ENCODE measurements at regions not wholly inside any gene's neighbourhood (a gene's known extent, or its start where the extent isn't known, plus 50 kb on each side); places are given as distances from the start of the nearest gene placed in this dataset.
"Not testable (repeated sequence)": the region's sequence is repeated elsewhere in the genome, so short reads cannot be mapped to it uniquely, and the experiment has no call there.

DNA sequence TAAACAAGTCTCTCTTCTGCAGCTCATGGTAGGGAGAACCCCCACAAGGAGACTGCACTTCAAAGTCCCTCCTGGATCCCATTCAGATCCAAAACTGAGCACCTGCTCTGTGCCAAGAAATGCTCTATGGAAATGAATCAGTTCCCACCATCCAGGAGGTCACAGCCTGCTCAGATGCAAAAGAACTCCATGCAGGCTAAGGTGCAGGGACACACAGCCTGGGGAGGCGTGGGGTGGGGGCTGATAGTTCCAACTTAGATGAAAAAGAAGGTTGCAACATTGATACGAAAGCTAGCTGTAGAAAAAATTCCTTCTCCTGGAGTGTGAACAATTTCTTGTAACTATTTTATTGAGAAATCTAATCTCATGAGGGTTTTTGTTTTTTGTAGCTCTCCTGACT is 111.0 kb upstream of the TMEM170B start:
- ATAC-seq, result no peak

- ATAC-seq, result no peak
Measured at GRCh38 chr6:11425876-11426275, 111.7 kb upstream of the TMEM170B start.

GRCh38 chr6:11425431-11425871 is 112.1 kb upstream of the TMEM170B start:
- no peak for ATAC-seq

DNA sequence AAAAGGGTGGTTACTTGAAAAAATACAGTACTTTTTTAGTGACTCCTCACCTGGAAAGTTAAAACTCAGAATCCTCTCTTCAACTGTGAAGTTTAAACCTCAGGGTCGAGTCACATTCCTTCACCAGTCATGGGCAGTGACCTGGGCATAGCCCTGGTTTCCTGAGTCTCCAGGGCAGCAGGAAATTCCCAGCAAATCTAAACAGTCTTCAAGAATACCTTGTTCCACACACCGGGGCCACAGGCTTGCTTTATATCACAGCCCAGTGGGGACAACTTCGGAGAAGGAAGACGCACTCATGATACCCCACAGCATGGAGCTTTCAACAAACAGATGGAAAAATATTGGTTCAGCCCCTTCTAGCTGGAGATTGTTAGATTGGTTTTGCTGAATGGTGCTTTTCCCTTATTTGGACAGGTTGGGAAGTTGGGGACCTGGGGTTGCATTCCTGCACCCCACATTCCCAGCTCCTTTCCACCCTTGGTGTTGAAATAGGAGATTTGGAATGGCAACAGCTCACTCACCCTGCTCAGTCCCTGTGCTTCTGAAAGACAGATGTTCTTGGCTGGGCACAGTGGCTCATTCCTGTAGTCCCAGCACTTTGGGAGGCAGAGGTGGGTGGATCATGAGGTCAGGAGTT is 113.0 kb upstream of the TMEM170B start:
- ATAC-seq, result peak; percentile 32

- ATAC-seq, result peak; percentile 43
Measured at GRCh38 chr6:11423667-11424066, 113.9 kb upstream of the TMEM170B start.

DNA sequence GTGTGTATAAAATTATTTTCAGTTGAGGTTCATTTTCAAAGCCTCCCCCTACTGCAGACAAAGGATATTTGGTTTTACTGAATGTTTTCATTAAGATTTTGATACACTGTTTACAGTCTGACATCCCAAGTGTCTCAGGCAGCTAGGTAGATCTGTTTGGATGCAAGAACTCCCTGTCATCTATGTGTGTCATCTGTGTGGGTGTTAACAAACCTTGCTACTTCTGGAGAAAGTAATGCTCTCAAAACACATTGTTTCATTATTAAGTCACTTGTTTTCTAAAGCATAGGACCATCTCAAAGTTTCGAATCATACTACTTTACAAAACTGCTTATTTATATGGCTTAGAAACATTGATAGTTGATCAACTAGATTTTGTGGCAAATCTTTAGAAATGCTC is 114.5 kb upstream of the TMEM170B start:
- ATAC-seq, result no peak

- no peak for ATAC-seq
Measured at GRCh38 chr6:11419763-11420453, 117.6 kb upstream of the TMEM170B start.

- ATAC-seq, result no peak
Measured at GRCh38 chr6:11418290-11418905, 119.2 kb upstream of the TMEM170B start.

GRCh38 chr6:11416936-11417576 is 120.5 kb upstream of the TMEM170B start:
- peak; percentile 14 for ATAC-seq

GRCh38 chr6:11416099-11416935 is 121.2 kb upstream of the TMEM170B start:
- ATAC-seq, result not testable (repeated sequence)

DNA sequence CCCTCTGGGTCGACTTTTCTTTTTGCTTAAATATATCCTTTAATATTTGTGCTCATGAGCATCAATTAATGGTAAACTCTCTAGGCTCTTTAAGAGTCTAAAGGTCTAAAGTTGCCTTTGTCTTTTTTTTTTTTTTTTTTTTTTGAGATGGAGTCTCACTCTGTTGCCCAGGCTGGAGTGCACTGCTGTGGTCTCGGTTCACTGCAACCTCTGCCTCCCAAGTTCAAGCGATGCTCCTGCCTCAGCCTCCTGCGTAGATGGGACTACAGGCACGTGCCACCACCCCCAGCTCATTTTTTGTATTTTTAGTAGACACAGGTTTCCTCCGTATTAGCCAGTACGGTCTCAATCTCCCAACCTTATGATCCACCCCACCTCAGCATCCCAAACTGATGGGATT is 122.0 kb upstream of the TMEM170B start:
- ATAC-seq, result no peak

- peak; percentile 97 for ATAC-seq
Measured at GRCh38 chr6:11414176-11414963, 123.2 kb upstream of the TMEM170B start.

DNA sequence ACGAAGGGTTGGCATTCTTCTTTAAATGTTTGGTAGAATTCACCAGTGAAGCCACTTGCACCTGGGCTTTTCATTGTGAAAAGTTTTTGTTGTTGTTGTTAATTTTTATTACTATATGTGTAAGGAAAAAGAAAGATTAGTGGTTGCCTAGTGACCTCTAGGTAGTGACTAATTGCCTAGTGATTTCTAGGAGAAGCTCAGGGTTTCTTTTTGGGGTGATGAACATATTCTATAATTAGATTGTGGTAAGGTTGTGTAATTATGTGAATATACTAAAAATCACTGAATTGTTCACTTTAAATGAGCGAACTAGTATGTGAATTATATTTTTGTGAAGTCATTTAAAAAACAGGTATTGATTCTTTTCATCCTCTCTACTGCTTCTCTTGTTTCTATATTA is 123.8 kb upstream of the TMEM170B start:
- peak; percentile 19 for ATAC-seq

DNA sequence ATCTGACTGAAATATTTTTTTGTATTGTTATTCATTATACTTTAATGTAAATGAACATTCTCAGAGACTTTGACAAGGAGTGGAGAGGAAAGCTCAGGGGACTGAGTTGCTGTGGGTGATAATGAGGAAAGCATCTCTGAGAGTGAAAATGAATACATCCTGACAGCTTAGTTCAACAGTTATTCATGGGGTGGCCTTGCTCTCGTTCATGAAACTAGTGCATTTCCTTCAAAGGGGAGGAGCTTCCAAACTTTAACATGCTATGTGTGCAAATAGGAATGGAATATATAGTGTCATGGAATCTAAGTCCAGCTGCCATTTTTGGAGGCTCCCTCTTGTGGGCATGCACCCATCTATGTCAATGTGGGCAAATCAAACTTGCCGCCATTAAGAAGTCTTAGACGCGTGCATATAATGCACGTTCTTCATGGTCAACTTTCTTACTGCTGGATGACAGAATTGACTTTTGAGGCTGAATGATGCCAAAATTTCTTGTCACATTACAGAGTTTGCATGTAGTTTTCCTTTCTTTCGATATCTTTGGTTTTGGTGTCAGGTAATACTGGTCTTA is 124.3 kb upstream of the TMEM170B start:
- no peak for ATAC-seq

DNA sequence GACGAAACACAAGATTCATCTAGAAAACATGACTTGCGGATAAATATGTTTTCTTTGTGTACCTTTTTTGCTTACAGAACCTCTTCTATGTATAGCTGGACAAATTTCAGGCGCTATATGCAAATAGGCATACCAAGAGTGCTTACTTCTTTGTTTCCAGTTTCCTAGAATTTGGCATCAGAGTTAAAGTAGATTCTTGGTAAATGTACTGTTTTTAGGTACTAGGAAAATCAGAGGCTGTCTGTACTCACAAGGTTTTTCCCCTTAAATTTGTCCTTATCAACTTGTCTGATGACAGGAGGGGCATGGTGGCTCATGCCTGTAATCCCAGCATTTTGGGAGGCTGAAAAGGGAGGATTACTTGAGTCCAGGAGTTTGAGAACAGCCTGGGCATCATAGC is 124.9 kb upstream of the TMEM170B start:
- ATAC-seq, result no peak

DNA sequence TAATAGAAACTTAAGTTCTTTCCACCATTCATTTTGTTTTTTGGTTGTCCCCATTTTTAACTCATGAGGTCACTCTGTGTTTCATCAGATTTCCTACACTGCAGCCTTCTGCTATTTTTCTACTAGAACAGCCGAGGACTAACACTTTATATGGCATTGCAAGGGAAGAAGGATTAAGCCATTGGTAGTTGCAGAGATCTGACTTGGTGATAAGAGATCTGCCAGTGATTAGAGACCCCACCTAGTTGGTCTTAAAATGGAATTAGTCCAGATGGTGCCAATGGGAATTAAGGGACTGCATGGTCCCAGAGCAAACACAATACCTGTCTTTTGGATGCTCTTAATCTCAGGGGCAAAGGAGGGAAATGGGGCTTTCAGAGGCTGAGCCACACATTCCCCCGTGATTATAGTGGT is 125.5 kb upstream of the TMEM170B start:
- ATAC-seq, result no peak

GRCh38 chr6:11411593-11411992 is 126.0 kb upstream of the TMEM170B start:
- ATAC-seq, result no peak

- ATAC-seq, result no peak
Measured at GRCh38 chr6:11410539-11411307, 126.8 kb upstream of the TMEM170B start.

DNA sequence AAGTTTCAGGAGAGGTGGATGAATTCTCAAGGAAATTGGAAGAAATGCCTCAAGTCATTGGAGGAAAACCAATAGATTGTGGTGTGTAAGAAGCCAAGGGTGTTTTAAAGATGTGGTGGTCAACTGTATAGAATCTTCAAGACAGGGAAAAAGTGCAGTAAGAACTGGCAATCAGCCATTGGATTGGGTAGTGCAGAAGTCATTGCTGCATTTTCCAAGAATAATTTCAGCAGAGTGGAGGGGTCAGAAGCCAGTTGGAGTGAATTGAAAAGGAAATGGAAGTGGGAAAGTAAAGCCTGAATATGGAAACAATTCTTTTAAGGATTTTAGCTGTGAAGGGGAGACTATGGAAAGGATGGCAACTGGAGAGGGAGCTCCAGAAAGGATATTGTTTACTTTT is 128.2 kb upstream of the TMEM170B start:
- no peak for ATAC-seq

DNA sequence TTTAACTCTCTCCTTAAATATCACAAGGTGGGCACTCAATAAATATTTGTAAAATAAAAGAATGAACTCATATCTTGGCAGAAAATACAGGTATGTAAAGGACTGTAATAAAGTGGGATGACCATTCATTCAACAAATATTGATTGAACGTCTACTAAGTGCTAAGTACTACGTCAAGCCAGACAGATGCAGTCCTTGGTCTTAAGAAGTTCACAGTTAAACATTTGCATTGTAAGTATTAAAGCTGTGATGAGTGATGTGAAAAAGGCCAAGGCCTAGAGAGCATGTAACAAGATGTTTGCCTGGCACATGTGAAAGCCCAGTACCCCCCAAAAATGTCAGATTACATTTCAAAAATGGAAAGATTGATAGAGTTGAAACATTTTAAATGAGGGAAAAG is 130.1 kb upstream of the TMEM170B start:
- ATAC-seq, result no peak

GRCh38 chr6:11404838-11405237 is 132.7 kb upstream of the TMEM170B start:
- ATAC-seq, result no peak
